ENCODE measurements at regions not wholly inside any gene's neighbourhood (a gene's known extent, or its start where the extent isn't known, plus 50 kb on each side); places are given as distances from the start of the nearest gene placed in this dataset.

GRCh38 chr5:96093340-96093739 lies 131.7 kb upstream of the ELL2 start:
- DNase-seq (ENCODE audit: low read depth, low spot score) = no peak
- CTCF ChIA-PET = interaction anchor here (1.1 kb wide), 1 partner anchor 243 kb away, joined by 4 read pairs; no protein-coding TSS in a partner anchor
- Histone ChIP-seq H2AFZ (ENCODE audit: control insufficient read depth, low read depth, low read length) (no peak overlapping the region), H3K27me3 (replicated peaks in 1 of 2; ENCODE audit: control insufficient read depth in 2 of 2, insufficient read depth in 2 of 2, low read length in 1 of 2) (no peaks in the 10 kb centered on the region), H3K4me1 (ENCODE audit: control insufficient read depth, insufficient read depth, low read length) (no peaks in the 10 kb centered on the region), H4K20me1 (ENCODE audit: control insufficient read depth, insufficient read depth) (no peaks in the 10 kb centered on the region), H3K27ac (ENCODE audit: control insufficient read depth, insufficient read depth) (no peak overlapping the region), H3K9ac (ENCODE audit: control insufficient read depth, insufficient read depth, low read length) (no peak overlapping the region), H3K4me3 (no peak overlapping the region), H3K79me2 (ENCODE audit: control insufficient read depth, insufficient read depth, low read length) (no peaks in the 10 kb centered on the region), H3K4me2 (ENCODE audit: control insufficient read depth, insufficient read depth) (no peak overlapping the region), H3K36me3 (ENCODE audit: control insufficient read depth in 2 of 2, insufficient read depth in 2 of 2, low read length in 1 of 2) (no peaks in the 10 kb centered on the region), H3K9me3 (replicated peaks; ENCODE audit: control insufficient read depth, insufficient read depth, low read length) (no peaks in the 10 kb centered on the region)
- WGBS (ENCODE audit: insufficient coverage, insufficient replicate concordance, low lambda C conversion rate, missing lambda C conversion rate) = 96% methylated on average over 3 of the region's 3 CpGs
- ATAC-seq = no peak
- RAD21 ChIA-PET (ENCODE audit: unreplicated experiment) = no interaction called here
- POLR2A ChIA-PET = no interaction called here
- intact Hi-C loops (cut with micrococcal nuclease; ENCODE audit: unreplicated experiment) = no loop called here
- in situ Hi-C loops (cut with MboI) = no loop called here
- no peak for FAIRE-seq
- SMC1A ChIA-PET (ENCODE audit: uncharacterized antibody, unreplicated experiment) = no interaction called here
- no peak for TF ChIP-seq NFYB (IDR thresholded peaks at IDR 0.05; ENCODE audit: insufficient read depth, low read depth, low read length)
- no peak for TF ChIP-seq SPI1 (IDR thresholded peaks at IDR 0.05; ENCODE audit: borderline replicate concordance, insufficient read depth, low read depth, low read length)
- no peak for TF ChIP-seq NR2C2 (IDR thresholded peaks at IDR 0.05; ENCODE audit: borderline replicate concordance, control insufficient read depth, insufficient read length, low read depth)
- no peak for TF ChIP-seq YY1 (IDR thresholded peaks at IDR 0.05; ENCODE audit: low read depth, low read length)
- no peak for TF ChIP-seq IRF3 (IDR thresholded peaks at IDR 0.05)
- TF ChIP-seq CTCF (IDR thresholded peaks at IDR 0.05 in 2 of 3, conservative IDR thresholded peaks at IDR 0.05 in 1 of 3; ENCODE audit: control insufficient read depth in 2 of 3, extremely low read depth in 1 of 3, insufficient read depth in 1 of 3, low read depth in 3 of 3, low read length in 3 of 3) = no peak
- BruUV-seq (replicated peaks) = no TSS peak
